ENCODE measurements at regions not wholly inside any gene's neighbourhood (a gene's known extent, or its start where the extent isn't known, plus 50 kb on each side); places are given as distances from the start of the nearest gene placed in this dataset.
"Not testable (repeated sequence)": the region's sequence is repeated elsewhere in the genome, so short reads cannot be mapped to it uniquely, and the experiment has no call there.

DNA sequence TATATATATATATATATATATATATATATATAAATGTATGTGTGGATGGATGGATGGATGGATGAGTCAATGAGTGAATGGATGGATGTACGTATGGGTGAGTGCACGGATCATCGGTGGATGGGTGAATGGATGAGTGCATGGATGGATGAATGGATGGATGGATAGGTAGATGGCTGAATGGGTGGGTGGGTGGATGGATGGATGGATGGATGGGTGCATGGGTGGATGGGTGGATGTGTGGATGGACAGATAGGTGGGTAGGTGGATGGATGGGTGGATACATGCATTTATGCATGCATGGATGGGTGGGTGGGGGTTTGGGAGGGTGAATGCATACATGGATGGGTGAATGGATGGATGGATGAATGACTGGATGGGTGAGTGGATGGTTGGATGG lies 138.8 kb upstream of the ZNF469 start:
- ATAC-seq; H3K9me3 ChIP-seq; CTCF ChIA-PET; DNase-seq (ENCODE audit: low read depth in 1 of 2, low spot score in 1 of 2); H3K4me3 ChIP-seq; POLR2A ChIA-PET; H3K4me2 ChIP-seq; FAIRE-seq: not testable (repeated sequence)
- peak overlapping the region; percentile 61 to 92; a peak in 4 of 6 replicates for H3K27ac ChIP-seq
- H3K4me1 ChIP-seq = peaks cover 63% of the 10 kb centered on the region
- 96% methylated on average over 3 of the region's 3 CpGs for WGBS (ENCODE audit: missing lambda C conversion rate)

DNA sequence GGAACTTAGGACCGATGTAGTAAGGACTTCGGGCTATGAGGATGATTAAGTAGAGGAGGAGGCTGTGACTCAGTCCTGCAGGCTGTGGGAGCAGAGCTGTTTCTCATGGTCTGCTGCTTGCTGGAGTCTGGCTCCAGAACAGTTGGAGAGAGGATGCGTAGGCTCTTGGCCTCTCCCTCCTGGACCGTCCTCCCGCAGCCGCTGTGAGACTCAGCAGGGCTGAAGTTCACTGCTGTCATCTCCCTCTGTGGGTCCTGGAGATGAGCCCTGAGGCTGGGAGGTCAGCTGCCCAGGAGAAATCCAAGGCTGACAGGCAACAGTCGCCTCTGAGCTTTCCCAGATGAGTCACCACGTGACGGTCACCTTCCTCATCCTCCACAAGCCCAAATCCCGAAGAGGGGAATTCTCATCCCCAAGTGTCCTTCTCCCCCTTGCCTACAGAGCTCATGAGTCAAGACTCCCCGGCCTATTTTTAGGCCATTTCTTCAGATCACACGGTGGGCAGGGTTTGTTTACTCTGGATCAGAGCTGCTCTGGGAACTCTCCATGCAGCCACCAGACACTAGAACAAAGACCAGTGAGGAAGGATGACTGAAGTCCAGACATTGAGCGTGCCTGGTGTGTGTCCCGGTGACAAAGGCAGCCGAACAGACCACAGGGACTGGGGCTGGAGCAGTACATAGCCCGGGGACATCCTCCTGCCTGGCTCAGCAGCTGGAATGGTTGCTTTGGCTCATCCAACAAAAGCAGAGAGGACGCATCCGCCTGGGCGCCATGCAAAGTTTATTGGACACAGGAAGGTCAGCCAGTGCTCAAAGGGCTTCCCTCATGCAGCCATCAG lies 137.3 kb upstream of the ZNF469 start:
- CTCF ChIA-PET = interaction anchor here (0.8 kb wide), 1 partner anchor 209 kb away, joined by 3 read pairs; no protein-coding TSS in a partner anchor
- peaks cover 59% of the 10 kb centered on the region for H3K4me1 ChIP-seq
- DNase-seq (ENCODE audit: low read depth in 1 of 2, low spot score in 1 of 2) (peak; percentile 67 to 94), ATAC-seq (peak; percentile 71 to 74), FAIRE-seq (peak; percentile 78)
- TF ChIP-seq FOSL2 (IDR thresholded peaks at IDR 0.05) = peak; percentile 69; the same call in 1 of the 2 replicates
- peak; percentile 94 for TF ChIP-seq FOSL2 (CRISPR knock-in tag; IDR thresholded peaks at IDR 0.05)
- peak; percentile 64; the same call in 1 of the 2 replicates for TF ChIP-seq HOXB5 (CRISPR knock-in tag; IDR thresholded peaks at IDR 0.05)
- TF ChIP-seq, protein P1, sequence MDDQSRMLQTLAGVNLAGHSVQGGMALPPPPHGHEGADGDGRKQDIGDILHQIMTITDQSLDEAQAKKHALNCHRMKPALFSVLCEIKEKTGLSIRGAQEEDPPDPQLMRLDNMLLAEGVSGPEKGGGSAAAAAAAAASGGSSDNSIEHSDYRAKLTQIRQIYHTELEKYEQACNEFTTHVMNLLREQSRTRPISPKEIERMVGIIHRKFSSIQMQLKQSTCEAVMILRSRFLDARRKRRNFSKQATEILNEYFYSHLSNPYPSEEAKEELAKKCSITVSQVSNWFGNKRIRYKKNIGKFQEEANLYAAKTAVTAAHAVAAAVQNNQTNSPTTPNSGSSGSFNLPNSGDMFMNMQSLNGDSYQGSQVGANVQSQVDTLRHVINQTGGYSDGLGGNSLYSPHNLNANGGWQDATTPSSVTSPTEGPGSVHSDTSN (IDR thresholded peaks at IDR 0.05) = peak; percentile 60; the same call in 1 of the 2 replicates
- 0 out of 2 replicates have a peak, but pooled peaks have one; percentile 33 for TF ChIP-seq HOXB13 (CRISPR knock-in tag; IDR thresholded peaks at IDR 0.05; ENCODE audit: low read depth)
- 0 out of 2 replicates have a peak, but pooled peaks have one; percentile 27 for TF ChIP-seq ZNF302 (CRISPR knock-in tag; IDR thresholded peaks at IDR 0.05)
- TF ChIP-seq EHF (CRISPR knock-in tag; IDR thresholded peaks at IDR 0.05) = 0 out of 2 replicates have a peak, but pooled peaks have one; percentile 43
- TF ChIP-seq, protein P2, sequence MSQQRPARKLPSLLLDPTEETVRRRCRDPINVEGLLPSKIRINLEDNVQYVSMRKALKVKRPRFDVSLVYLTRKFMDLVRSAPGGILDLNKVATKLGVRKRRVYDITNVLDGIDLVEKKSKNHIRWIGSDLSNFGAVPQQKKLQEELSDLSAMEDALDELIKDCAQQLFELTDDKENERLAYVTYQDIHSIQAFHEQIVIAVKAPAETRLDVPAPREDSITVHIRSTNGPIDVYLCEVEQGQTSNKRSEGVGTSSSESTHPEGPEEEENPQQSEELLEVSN (IDR thresholded peaks at IDR 0.05; ENCODE audit: borderline replicate concordance, low read depth) = peak; percentile 28; the same call in 1 of the 2 replicates
- peak; percentile 83 for TF ChIP-seq JUNB (IDR thresholded peaks at IDR 0.05)
- TF ChIP-seq, protein P3, sequence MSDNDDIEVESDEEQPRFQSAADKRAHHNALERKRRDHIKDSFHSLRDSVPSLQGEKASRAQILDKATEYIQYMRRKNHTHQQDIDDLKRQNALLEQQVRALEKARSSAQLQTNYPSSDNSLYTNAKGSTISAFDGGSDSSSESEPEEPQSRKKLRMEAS (IDR thresholded peaks at IDR 0.05) = peak; percentile 82
- peak; percentile 8; the same call in 2 of the 3 replicates for TF ChIP-seq SMC3 (IDR thresholded peaks at IDR 0.05)
- peak; percentile 57; the same call in 1 of the 2 replicates for TF ChIP-seq HOXA7 (CRISPR knock-in tag; IDR thresholded peaks at IDR 0.05)
- TF ChIP-seq, protein P4, sequence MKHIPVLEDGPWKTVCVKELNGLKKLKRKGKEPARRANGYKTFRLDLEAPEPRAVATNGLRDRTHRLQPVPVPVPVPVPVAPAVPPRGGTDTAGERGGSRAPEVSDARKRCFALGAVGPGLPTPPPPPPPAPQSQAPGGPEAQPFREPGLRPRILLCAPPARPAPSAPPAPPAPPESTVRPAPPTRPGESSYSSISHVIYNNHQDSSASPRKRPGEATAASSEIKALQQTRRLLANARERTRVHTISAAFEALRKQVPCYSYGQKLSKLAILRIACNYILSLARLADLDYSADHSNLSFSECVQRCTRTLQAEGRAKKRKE (CRISPR knock-in tag; IDR thresholded peaks at IDR 0.05; ENCODE audit: low read depth) = peak; percentile 88; the same call in 1 of the 2 replicates
- peak in 1 of 2 experiments; percentile 32; a peak in 2 of 5 replicates for TF ChIP-seq RAD21 (conservative IDR thresholded peaks at IDR 0.05 in 1 of 2, IDR thresholded peaks at IDR 0.05 in 1 of 2)
- peak; percentile 74; the same call in 1 of the 2 replicates for TF ChIP-seq GATA3 (IDR thresholded peaks at IDR 0.05; ENCODE audit: borderline replicate concordance)
- TF ChIP-seq RARB (CRISPR knock-in tag; IDR thresholded peaks at IDR 0.05) = 0 out of 2 replicates have a peak, but pooled peaks have one; percentile 77
- TF ChIP-seq JUN (IDR thresholded peaks at IDR 0.05) = peak; percentile 32 to 73; a peak in 2 of 5 replicates
- peak in 1 of 2 experiments; percentile 35; a peak in 1 of 4 replicates for TF ChIP-seq CEBPB (IDR thresholded peaks at IDR 0.05)
- TF ChIP-seq, protein P5, sequence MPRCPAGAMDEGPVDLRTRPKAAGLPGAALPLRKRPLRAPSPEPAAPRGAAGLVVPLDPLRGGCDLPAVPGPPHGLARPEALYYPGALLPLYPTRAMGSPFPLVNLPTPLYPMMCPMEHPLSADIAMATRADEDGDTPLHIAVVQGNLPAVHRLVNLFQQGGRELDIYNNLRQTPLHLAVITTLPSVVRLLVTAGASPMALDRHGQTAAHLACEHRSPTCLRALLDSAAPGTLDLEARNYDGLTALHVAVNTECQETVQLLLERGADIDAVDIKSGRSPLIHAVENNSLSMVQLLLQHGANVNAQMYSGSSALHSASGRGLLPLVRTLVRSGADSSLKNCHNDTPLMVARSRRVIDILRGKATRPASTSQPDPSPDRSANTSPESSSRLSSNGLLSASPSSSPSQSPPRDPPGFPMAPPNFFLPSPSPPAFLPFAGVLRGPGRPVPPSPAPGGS (IDR thresholded peaks at IDR 0.05) = peak; percentile 38; the same call in 1 of the 3 replicates
- TF ChIP-seq, protein P6, sequence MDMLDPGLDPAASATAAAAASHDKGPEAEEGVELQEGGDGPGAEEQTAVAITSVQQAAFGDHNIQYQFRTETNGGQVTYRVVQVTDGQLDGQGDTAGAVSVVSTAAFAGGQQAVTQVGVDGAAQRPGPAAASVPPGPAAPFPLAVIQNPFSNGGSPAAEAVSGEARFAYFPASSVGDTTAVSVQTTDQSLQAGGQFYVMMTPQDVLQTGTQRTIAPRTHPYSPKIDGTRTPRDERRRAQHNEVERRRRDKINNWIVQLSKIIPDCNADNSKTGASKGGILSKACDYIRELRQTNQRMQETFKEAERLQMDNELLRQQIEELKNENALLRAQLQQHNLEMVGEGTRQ (IDR thresholded peaks at IDR 0.05) = peak; percentile 77
- peak; percentile 55 to 75; a peak in 2 of 5 replicates for TF ChIP-seq EP300 (IDR thresholded peaks at IDR 0.05)
- POLR2A ChIA-PET, H3K4me3 ChIP-seq, H3K9me3 ChIP-seq: not testable (repeated sequence)
- peak overlapping the region; percentile 55 for H3K4me2 ChIP-seq
- 18% methylated on average over 16 of the region's 19 CpGs for WGBS (ENCODE audit: missing lambda C conversion rate)
- peak overlapping the region; percentile 61 to 92 for H3K27ac ChIP-seq
